Hepatocyte (in vitro differentiated cells): ENCODE measurements at regions not wholly inside any gene's neighbourhood (a gene's known extent, or its start where the extent isn't known, plus 50 kb on each side); places are given as distances from the start of the nearest gene placed in this dataset.

Experiments used
- CTCF ChIP-seq: fragments of 200-600 bp; sonication (generic); IDR thresholded peaks from 2 replicates; pipeline ENCODE4 v1.5.1; 2016; ENCODE audit warnings: antibody characterized with exemption, mild to moderate bottlenecking; ENCODE audit not compliant: poor library complexity
- EZH2 ChIP-seq: fragments of 200-600 bp; sonication (generic); IDR thresholded peaks from 2 replicates; pipeline ENCODE4 v1.6.1; 2016; ENCODE audit warnings: antibody characterized with exemption, mild to moderate bottlenecking, borderline replicate concordance

GRCh38 chr18:41713969-41714825 lies 240.8 kb upstream of the PIK3C3 start:
- TF ChIP-seq CTCF: no peak
- no peak for TF ChIP-seq EZH2
